Spleen (tissue), 11 donors: ENCODE measurements at regions not wholly inside any gene's neighbourhood (a gene's known extent, or its start where the extent isn't known, plus 50 kb on each side); places are given as distances from the start of the nearest gene placed in this dataset.
"Not testable (repeated sequence)": the region's sequence is repeated elsewhere in the genome, so short reads cannot be mapped to it uniquely, and the experiment has no call there.

Source experiments
- DNase-seq: peaks from one replicate; pipeline ENCODE4 v3.0.0-alpha.2; 2020
- H3K27ac ChIP-seq, 8 donors: fragments of 200-600 bp; sonication (generic) in 7 of 8; 1 replicate in 4 of 8; 2 replicates in 4 of 8; pipeline versions ENCODE4 v1.5.0 to v1.8.0; 2016 to 2021; ENCODE audit warnings: inconsistent platforms in 4 of 8, mild to moderate bottlenecking in 4 of 8, moderate library complexity in 1 of 8
- H3K27me3 ChIP-seq, 7 donors: fragments of 200-600 bp; sonication (generic) in 6 of 7; replicated peaks in 1 of 7; 1 replicate in 4 of 7; 2 replicates in 3 of 7; pipeline versions ENCODE4 v1.5.0 to v1.8.0; 2016 to 2021; ENCODE audit warnings: inconsistent platforms in 3 of 7, mild to moderate bottlenecking in 1 of 7
- H3K36me3 ChIP-seq, 6 donors: fragments of 200-600 bp; sonication (generic) in 5 of 6; 1 replicate in 4 of 6; 2 replicates in 2 of 6; pipeline versions ENCODE4 v1.5.0 to v1.8.0; 2016 to 2021; ENCODE audit warnings: inconsistent platforms in 2 of 6
- H3K4me1 ChIP-seq, 6 donors: fragments of 200-600 bp; sonication (generic) in 5 of 6; 1 replicate in 3 of 6; 2 replicates in 3 of 6; pipeline versions ENCODE4 v1.5.0 to v1.8.0; 2016 to 2021; ENCODE audit warnings: inconsistent platforms in 3 of 6
- H3K4me3 ChIP-seq, 8 donors: fragments of 200-600 bp; sonication (generic) in 7 of 8; 1 replicate in 4 of 8; 2 replicates in 4 of 8; pipeline versions ENCODE4 v1.5.0 to v1.8.0; 2016 to 2021; ENCODE audit warnings: inconsistent platforms in 4 of 8, mild to moderate bottlenecking in 4 of 8, moderate library complexity in 2 of 8
- H3K9me3 ChIP-seq, 8 donors: fragments of 200-600 bp; sonication (generic) in 7 of 8; 1 replicate in 4 of 8; 2 replicates in 4 of 8; pipeline versions ENCODE4 v1.5.0 to v1.8.0; 2016 to 2021; ENCODE audit warnings: inconsistent platforms in 4 of 8
- POLR2A ChIP-seq, 3 donors: fragments of 450-650 bp; IDR thresholded peaks; one replicate each; pipeline ENCODE4 v1.5.1; 2017; ENCODE audit warnings: antibody characterized with exemption in 3 of 3, mild to moderate bottlenecking in 1 of 3
- POLR2AphosphoS5 ChIP-seq, 3 donors: sonication (generic); formaldehyde crosslinking; IDR thresholded peaks; one replicate each; pipeline ENCODE4 v1.5.1; 2017; ENCODE audit warnings: antibody characterized with exemption in 3 of 3
- WGBS, 5 donors: extraction: QIAGEN DNeasy Blood & Tissue Kit in 3 of 5; methylation state at CpG; one replicate each; pipeline versions ENCODE4 v1.1.5 to v1.1.7; 2013 to 2018; 5-methylcytosine and 5-hydroxymethylcytosine counted together
- intact Hi-C: fragments of 100-400 bp; cut with DNase I; formaldehyde crosslinking; loops from one replicate; pipeline ENCODE4 v1.15.0; 2023; ENCODE audit warnings: low total_unique reads
- TF ChIP-seq, protein P1 (sequence below), 11 experiments: fragments of 200-600 bp in 7 of 11; fragments of 450-650 bp in 4 of 11; sonication (generic) in 4 of 11; IDR thresholded peaks in 8 of 11; conservative IDR thresholded peaks in 3 of 11; 1 replicate in 7 of 11; 2 replicates in 4 of 11; pipeline versions ENCODE4 v1.4.0 to v1.8.0; 2016 to 2021; ENCODE audit warnings: antibody characterized with exemption in 11 of 11, inconsistent platforms in 4 of 11, mild to moderate bottlenecking in 1 of 11
- donor health status: healthy with polysubstance abuse.
- donor health status: DM: no; HTN: no; CAD: no; lungs with moderate emphysema.
- donor health status: DM: no; HTN: no; CAD: no.
- donor health status: Bipolar disorder and iron deficiency.
- donor health status: healthy.
- donor health status: DM: no; HTN: no; CAD: no.
- donor health status: DM: yes; HTN: yes; CAD: no.

DNA sequence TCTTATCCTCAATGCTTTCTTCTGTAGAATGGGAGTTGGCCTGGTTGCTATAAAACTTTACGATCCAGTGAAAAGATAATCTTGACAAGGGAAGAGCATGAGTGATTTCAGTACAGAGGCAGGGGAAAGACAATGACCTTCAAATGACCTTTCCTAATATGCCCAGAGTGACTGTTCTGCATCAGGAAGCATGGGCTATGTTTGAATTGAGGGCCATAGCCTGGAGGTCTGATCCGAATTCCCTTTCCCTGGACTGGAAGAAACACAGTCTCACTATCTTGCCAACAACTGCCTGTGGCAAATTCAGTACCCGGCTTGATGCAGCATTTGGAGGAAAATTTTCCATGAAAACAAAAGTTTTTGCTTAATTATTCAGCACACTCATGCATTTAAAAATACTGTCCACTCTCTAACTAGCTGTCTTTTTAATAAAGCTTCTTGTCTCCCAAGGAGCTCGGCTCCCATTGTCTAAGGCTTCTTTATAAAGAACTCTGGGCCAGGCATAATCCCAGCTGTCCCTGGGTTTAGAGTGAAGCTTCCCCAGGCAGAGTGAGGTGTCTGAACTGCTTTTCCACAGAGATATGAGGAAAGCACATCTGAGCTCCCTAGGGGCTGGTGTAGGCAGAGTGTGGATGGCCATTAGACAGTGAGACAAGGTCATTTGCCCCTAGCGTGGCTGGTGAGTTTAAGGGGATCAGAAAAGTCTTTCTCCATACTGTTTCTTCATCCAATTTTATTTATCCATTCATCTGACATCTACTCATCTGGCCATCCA, 132.7 kb upstream of the CADM1 start:
- Histone ChIP-seq H3K36me3 (no peaks in the 10 kb centered on the region), H3K27ac (no peak overlapping the region), H3K27me3 (peaks cover 0 to 8% (median 0%) of the 10 kb centered on the region in 7 donors), H3K4me3 (no peak overlapping the region), H3K9me3 (no peaks in the 10 kb centered on the region), H3K4me1 (no peaks in the 10 kb centered on the region)
- intact Hi-C loops: no loop called here
- TF ChIP-seq, protein P1, sequence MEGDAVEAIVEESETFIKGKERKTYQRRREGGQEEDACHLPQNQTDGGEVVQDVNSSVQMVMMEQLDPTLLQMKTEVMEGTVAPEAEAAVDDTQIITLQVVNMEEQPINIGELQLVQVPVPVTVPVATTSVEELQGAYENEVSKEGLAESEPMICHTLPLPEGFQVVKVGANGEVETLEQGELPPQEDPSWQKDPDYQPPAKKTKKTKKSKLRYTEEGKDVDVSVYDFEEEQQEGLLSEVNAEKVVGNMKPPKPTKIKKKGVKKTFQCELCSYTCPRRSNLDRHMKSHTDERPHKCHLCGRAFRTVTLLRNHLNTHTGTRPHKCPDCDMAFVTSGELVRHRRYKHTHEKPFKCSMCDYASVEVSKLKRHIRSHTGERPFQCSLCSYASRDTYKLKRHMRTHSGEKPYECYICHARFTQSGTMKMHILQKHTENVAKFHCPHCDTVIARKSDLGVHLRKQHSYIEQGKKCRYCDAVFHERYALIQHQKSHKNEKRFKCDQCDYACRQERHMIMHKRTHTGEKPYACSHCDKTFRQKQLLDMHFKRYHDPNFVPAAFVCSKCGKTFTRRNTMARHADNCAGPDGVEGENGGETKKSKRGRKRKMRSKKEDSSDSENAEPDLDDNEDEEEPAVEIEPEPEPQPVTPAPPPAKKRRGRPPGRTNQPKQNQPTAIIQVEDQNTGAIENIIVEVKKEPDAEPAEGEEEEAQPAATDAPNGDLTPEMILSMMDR (IDR thresholded peaks at IDR 0.05 in 8 of 11, conservative IDR thresholded peaks at IDR 0.05 in 3 of 11): no peak
- no peak for TF ChIP-seq POLR2A (IDR thresholded peaks at IDR 0.05)
- TF ChIP-seq POLR2AphosphoS5 (IDR thresholded peaks at IDR 0.05): no peak
- 73 to 86% (median 75%) methylated on average over 5 of the region's 5 CpGs for WGBS, 5 donors
- no peak for DNase-seq

DNA sequence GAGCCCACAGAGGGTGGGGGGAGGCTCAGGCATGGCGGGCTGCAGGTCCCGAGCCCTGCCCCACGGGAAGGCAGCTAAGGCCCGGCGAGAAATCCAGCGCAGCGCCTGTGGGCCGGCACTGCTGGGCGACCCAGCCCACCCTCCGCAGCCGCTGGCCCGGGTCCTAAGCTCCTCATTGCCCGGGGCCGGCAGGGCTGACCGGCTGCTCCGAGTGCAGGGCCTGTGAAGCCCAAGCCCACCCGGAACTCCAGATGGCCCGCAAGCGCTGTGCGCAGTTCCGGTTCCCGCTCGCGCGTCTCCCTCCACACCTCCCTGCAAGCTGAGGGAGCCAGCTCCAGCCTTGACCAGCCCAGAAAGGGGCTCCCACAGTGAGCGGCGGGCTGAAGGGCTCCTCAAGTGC, 129.8 kb upstream of the CADM1 start:
- peaks cover 0 to 19% (median 0%) of the 10 kb centered on the region in 7 donors for H3K27me3 ChIP-seq
- H3K27ac ChIP-seq, H3K9me3 ChIP-seq, DNase-seq, H3K36me3 ChIP-seq, H3K4me3 ChIP-seq, intact Hi-C loops, H3K4me1 ChIP-seq: not testable (repeated sequence)
- WGBS, 5 donors: 90 to 98% (median 94%) methylated on average over 7 to 27 of the region's 27 CpGs

DNA sequence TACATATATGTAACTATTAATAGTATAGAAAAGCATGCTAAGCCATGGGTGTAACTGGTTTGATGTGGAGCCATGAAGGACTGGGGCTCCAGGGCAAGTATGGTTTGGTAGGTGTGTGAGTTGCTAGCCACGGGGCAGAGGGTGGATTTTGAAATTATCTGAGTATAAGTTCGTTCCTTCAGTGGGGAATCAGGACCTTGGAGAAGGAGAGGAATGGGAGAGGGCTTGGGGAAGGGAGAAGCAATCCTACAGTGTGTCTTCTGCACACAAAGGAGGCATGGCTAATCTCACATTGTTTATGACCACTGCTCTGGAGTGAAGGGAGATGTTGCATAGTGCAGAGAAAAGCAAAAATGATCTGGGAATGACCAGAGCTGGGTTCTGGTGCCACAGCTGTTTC, 127.8 kb upstream of the CADM1 start:
- no peak overlapping the region for H3K4me3 ChIP-seq
- peaks cover 0 to 19% (median 0%) of the 10 kb centered on the region in 7 donors for H3K27me3 ChIP-seq
- intact Hi-C loops: no loop called here
- no peaks in the 10 kb centered on the region for H3K9me3 ChIP-seq
- 64 to 82% (median 70%) methylated on average over 2 of the region's 2 CpGs for WGBS, 5 donors
- no peak for DNase-seq
- H3K27ac ChIP-seq: no peak overlapping the region
- no peaks in the 10 kb centered on the region for H3K4me1 ChIP-seq
- TF ChIP-seq POLR2A (IDR thresholded peaks at IDR 0.05) (no peak), POLR2AphosphoS5 (IDR thresholded peaks at IDR 0.05) (no peak)
- TF ChIP-seq, protein P1 (IDR thresholded peaks at IDR 0.05 in 8 of 11, conservative IDR thresholded peaks at IDR 0.05 in 3 of 11): no peak
- no peaks in the 10 kb centered on the region for H3K36me3 ChIP-seq

DNA sequence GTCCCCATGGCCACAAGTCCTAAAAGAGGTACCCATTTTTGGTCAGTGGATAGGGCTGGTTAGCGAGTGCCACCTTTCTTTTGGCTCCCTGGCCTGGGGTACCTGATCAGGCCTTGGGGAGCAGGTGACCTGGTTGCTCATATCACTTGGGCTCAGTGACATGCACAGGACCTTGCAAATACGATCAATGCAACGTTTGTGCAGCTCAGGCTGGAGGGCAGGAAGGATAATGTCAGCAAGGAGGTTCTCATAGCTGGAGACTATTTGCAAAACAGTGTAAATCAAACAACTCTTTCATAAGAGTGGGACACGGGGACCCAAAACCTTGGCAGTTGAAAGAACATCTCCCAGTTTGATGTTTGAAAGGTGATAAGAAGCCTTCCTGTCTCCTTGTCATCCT, 127.4 kb upstream of the CADM1 start:
- H3K36me3 ChIP-seq: no peaks in the 10 kb centered on the region
- TF ChIP-seq POLR2A (IDR thresholded peaks at IDR 0.05): no peak
- no peak for TF ChIP-seq POLR2AphosphoS5 (IDR thresholded peaks at IDR 0.05)
- TF ChIP-seq, protein P1 (IDR thresholded peaks at IDR 0.05 in 8 of 11, conservative IDR thresholded peaks at IDR 0.05 in 3 of 11): no peak
- no peaks in the 10 kb centered on the region for H3K9me3 ChIP-seq
- H3K27me3 ChIP-seq: peaks cover 0 to 19% (median 0%) of the 10 kb centered on the region in 7 donors
- no peak overlapping the region for H3K27ac ChIP-seq
- H3K4me1 ChIP-seq: no peaks in the 10 kb centered on the region
- intact Hi-C loops: no loop called here
- WGBS, 5 donors: 79 to 87% (median 85%) methylated on average over 4 of the region's 4 CpGs
- no peak for DNase-seq
- no peak overlapping the region for H3K4me3 ChIP-seq
